Fibroblast of pulmonary artery (primary cell): ENCODE measurements at regions not wholly inside any gene's neighbourhood (a gene's known extent, or its start where the extent isn't known, plus 50 kb on each side); places are given as distances from the start of the nearest gene placed in this dataset.

Experiments
- DNase-seq: peaks from one replicate; pipeline ENCODE4 v3.0.0-alpha.2; 2010; ENCODE audit warnings: low read depth
- H3K4me3 ChIP-seq: replicated peaks from 2 replicates; pipeline ENCODE4 v1.5.1; 2011; ENCODE audit warnings: low read depth, mild to moderate bottlenecking, control low read depth, low read length, moderate library complexity
- CTCF ChIP-seq: IDR thresholded peaks from 2 replicates; pipeline ENCODE4 v1.5.1; 2011; ENCODE audit warnings: mild to moderate bottlenecking, control low read depth, low read length, inconsistent platforms; ENCODE audit errors: missing control alignments

GRCh38 chr14:23828616-23829015 is 125.0 kb upstream of the DHRS4 start:
- no peak for DNase-seq
- no peak for TF ChIP-seq CTCF
- no peak overlapping the region for H3K4me3 ChIP-seq

- H3K4me3 ChIP-seq, result no peak overlapping the region
- TF ChIP-seq CTCF, result no peak
- peak; percentile 83 for DNase-seq
These were observed 123.7 kb upstream of the DHRS4 start for GRCh38 chr14:23829736-23830471.

GRCh38 chr14:23831596-23831995 is 122.0 kb upstream of the DHRS4 start:
- no peak for DNase-seq
- no peak for TF ChIP-seq CTCF
- H3K4me3 ChIP-seq, result no peak overlapping the region

- no peak overlapping the region for H3K4me3 ChIP-seq
- DNase-seq, result peak; percentile 4
- TF ChIP-seq CTCF, result no peak
These were observed 91.9 kb upstream of the DHRS4 start for GRCh38 chr14:23861666-23862065.

GRCh38 chr14:23862513-23862912 is 91.1 kb upstream of the DHRS4 start:
- DNase-seq, result no peak
- TF ChIP-seq CTCF, result no peak
- no peak overlapping the region for H3K4me3 ChIP-seq

- no peak for TF ChIP-seq CTCF
- DNase-seq, result no peak
- no peak overlapping the region for H3K4me3 ChIP-seq
These were observed 89.7 kb upstream of the DHRS4 start for GRCh38 chr14:23863836-23864235.

- no peak overlapping the region for H3K4me3 ChIP-seq
- no peak for TF ChIP-seq CTCF
- no peak for DNase-seq
These were observed 89.3 kb upstream of the DHRS4 start for GRCh38 chr14:23864259-23864658.
